H1 (cell line): ENCODE measurements at regions not wholly inside any gene's neighbourhood (a gene's known extent, or its start where the extent isn't known, plus 50 kb on each side); places are given as distances from the start of the nearest gene placed in this dataset.

ENCODE experiments used
- SP1 ChIP-seq: IDR thresholded peaks from 2 replicates; pipeline ENCODE4 v1.6.1; 2011; ENCODE audit warnings: low read depth, low read length

- TF ChIP-seq SP1 = no peak
Observed at GRCh38 chr12:3354586-3354985, 136.4 kb upstream of the PRMT8 start (continued).
